ENCODE measurements at regions not wholly inside any gene's neighbourhood (a gene's known extent, or its start where the extent isn't known, plus 50 kb on each side); places are given as distances from the start of the nearest gene placed in this dataset.

- no peak for TF ChIP-seq FLYWCH1 (CRISPR knock-in tag; IDR thresholded peaks at IDR 0.05)
- no peak for TF ChIP-seq AHR (CRISPR knock-in tag; IDR thresholded peaks at IDR 0.05)
- no peak for TF ChIP-seq HCFC1 (IDR thresholded peaks at IDR 0.05; ENCODE audit: low read depth, low read length)
- no peak for TF ChIP-seq ZFP90 (CRISPR knock-in tag; IDR thresholded peaks at IDR 0.05; ENCODE audit: borderline replicate concordance)
- no peak for TF ChIP-seq PHF21A (CRISPR knock-in tag; IDR thresholded peaks at IDR 0.05)
- no peak for TF ChIP-seq ZNF569 (CRISPR knock-in tag; IDR thresholded peaks at IDR 0.05; ENCODE audit: borderline replicate concordance)
- no peak for TF ChIP-seq SAFB2 (CRISPR knock-in tag; IDR thresholded peaks at IDR 0.05; ENCODE audit: borderline replicate concordance, low read depth)
- TF ChIP-seq CENPX (CRISPR knock-in tag; IDR thresholded peaks at IDR 0.05): no peak
- TF ChIP-seq ZNF672 (CRISPR knock-in tag; IDR thresholded peaks at IDR 0.05): no peak
- no peak for TF ChIP-seq TMF1 (CRISPR knock-in tag; IDR thresholded peaks at IDR 0.05; ENCODE audit: low read depth)
- no peak for TF ChIP-seq HOXA7 (CRISPR knock-in tag; IDR thresholded peaks at IDR 0.05)
- TF ChIP-seq KLF12 (CRISPR knock-in tag; IDR thresholded peaks at IDR 0.05; ENCODE audit: borderline replicate concordance): no peak
Observed at GRCh38 chr2:217412721-217413120, 552.9 kb upstream of the TNP1 start (continued).

- POLR2A ChIA-PET: no interaction called here
- no peak overlapping the region for H3K9ac ChIP-seq (ENCODE audit: insufficient read depth, low read depth, low read length)
- BruUV-seq (replicated peaks): no TSS peak
- H3K9me3 ChIP-seq (ENCODE audit: low read length): no peaks in the 10 kb centered on the region
- no peaks in the 10 kb centered on the region for H3K27me3 ChIP-seq (ENCODE audit: control insufficient read depth in 1 of 2, insufficient read depth in 2 of 2, low read length in 2 of 2)
- no peak overlapping the region for H3K4me2 ChIP-seq (ENCODE audit: low read depth, low read length)
- H3K4me1 ChIP-seq (ENCODE audit: insufficient read depth, low read length): no peaks in the 10 kb centered on the region
- no peaks in the 10 kb centered on the region for H3K79me2 ChIP-seq (ENCODE audit: insufficient read depth, low read length)
- DNase-seq (ENCODE audit: low spot score): no peak
- in situ Hi-C loops (cut with HindIII; ENCODE audit: extremely low pct_ligation_motif_present, low pct_unique_long_range_greater_than_20kb) (no loop called here), intact Hi-C loops (cut with micrococcal nuclease; ENCODE audit: unreplicated experiment) (no loop called here)
- CTCF ChIA-PET (ENCODE audit: low intra/inter-chr PET ratio, low total read pairs): no interaction called here
- no peak for TF ChIP-seq ZXDC (CRISPR knock-in tag; IDR thresholded peaks at IDR 0.05)
- no peak for TF ChIP-seq BRCA1 (CRISPR knock-in tag; IDR thresholded peaks at IDR 0.05)
- no peak overlapping the region for H3K4me3 ChIP-seq (replicated peaks in 1 of 3; ENCODE audit: insufficient read depth in 1 of 3, low read depth in 2 of 3, low read length in 3 of 3)
- no peaks in the 10 kb centered on the region for H3K36me3 ChIP-seq (replicated peaks in 1 of 2; ENCODE audit: control insufficient read depth in 1 of 2, insufficient read depth in 2 of 2, low read length in 2 of 2)
- H3K27ac ChIP-seq (ENCODE audit: extremely low read length, insufficient read depth, low read length): no peak overlapping the region
- ATAC-seq: no peak
- H4K20me1 ChIP-seq (ENCODE audit: insufficient read depth, low read length): no peaks in the 10 kb centered on the region
- no peak overlapping the region for H2AFZ ChIP-seq (ENCODE audit: low read length)
- no peak for FAIRE-seq
Observed at GRCh38 chr2:217412277-217412676, 552.4 kb upstream of the TNP1 start.
